ENCODE measurements at regions not wholly inside any gene's neighbourhood (a gene's known extent, or its start where the extent isn't known, plus 50 kb on each side); places are given as distances from the start of the nearest gene placed in this dataset.

DNA sequence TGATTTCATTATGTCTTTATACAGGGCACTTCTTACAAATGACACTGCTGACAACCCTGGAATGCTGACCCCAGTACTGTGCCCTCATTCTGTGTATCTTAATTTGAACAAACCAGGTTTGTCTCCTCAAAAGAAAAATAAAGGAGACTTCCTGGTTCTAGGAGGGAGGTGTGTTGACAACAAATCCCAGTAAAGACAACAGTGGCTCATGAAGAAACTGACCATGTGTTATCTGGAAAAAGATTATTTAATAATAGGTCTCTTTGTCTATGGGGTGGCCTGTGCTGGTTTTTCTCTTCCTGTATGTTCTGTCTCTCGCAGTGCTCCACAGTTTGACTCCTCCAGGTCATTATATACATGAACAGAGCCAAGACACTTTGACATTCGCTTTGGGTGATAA lies 454.6 kb downstream of the LMO4 start:
- no CpG with 5 or more reads among the region's 2 CpGs for WGBS (ENCODE audit: insufficient coverage)
- no peak overlapping the region for H2AFZ ChIP-seq (ENCODE audit: insufficient read depth, low read depth, low read length, poor library complexity, severe bottlenecking)
- H3K4me1 ChIP-seq (ENCODE audit: control insufficient read depth in 1 of 2, insufficient read depth in 2 of 2, low read length in 2 of 2): no peaks in the 10 kb centered on the region
- Mint-ChIP-seq H3K36me3 (no peaks in the 10 kb centered on the region), H3K4me1 (peaks cover 9% of the 10 kb centered on the region), H3K4me3 (no peak overlapping the region), H3K27ac (no peak overlapping the region), H3K9me3 (peaks cover 0 to 2% (median 0%) of the 10 kb centered on the region in 7 donors), H3K27me3 (ENCODE audit: low read depth in 3 of 3) (no peaks in the 10 kb centered on the region)
- H3K4me2 ChIP-seq (replicated peaks; ENCODE audit: extremely low read depth, low read length, poor library complexity, severe bottlenecking): no peak overlapping the region
- TF ChIP-seq, protein P1, sequence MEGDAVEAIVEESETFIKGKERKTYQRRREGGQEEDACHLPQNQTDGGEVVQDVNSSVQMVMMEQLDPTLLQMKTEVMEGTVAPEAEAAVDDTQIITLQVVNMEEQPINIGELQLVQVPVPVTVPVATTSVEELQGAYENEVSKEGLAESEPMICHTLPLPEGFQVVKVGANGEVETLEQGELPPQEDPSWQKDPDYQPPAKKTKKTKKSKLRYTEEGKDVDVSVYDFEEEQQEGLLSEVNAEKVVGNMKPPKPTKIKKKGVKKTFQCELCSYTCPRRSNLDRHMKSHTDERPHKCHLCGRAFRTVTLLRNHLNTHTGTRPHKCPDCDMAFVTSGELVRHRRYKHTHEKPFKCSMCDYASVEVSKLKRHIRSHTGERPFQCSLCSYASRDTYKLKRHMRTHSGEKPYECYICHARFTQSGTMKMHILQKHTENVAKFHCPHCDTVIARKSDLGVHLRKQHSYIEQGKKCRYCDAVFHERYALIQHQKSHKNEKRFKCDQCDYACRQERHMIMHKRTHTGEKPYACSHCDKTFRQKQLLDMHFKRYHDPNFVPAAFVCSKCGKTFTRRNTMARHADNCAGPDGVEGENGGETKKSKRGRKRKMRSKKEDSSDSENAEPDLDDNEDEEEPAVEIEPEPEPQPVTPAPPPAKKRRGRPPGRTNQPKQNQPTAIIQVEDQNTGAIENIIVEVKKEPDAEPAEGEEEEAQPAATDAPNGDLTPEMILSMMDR (IDR thresholded peaks at IDR 0.05): no peak
- H3K9me3 ChIP-seq (replicated peaks in 1 of 2; ENCODE audit: control insufficient read depth in 1 of 2, insufficient read depth in 1 of 2, low read length in 2 of 2): no peaks in the 10 kb centered on the region
- no peaks in the 10 kb centered on the region for H3K27me3 ChIP-seq (ENCODE audit: control insufficient read depth in 2 of 2, insufficient read depth in 2 of 2, low read length in 2 of 2)
- H3K27ac ChIP-seq (ENCODE audit: low read depth in 1 of 2, low read length in 2 of 2): no peak overlapping the region
- intact Hi-C loops (cut with micrococcal nuclease): no loop called here
- no peaks in the 10 kb centered on the region for H3K79me2 ChIP-seq (ENCODE audit: insufficient read depth, low read length)
- no peaks in the 10 kb centered on the region for H3K36me3 ChIP-seq (replicated peaks in 1 of 2; ENCODE audit: control insufficient read depth in 1 of 2, insufficient read depth in 2 of 2, low read length in 2 of 2)
- no peaks in the 10 kb centered on the region for H4K20me1 ChIP-seq (ENCODE audit: insufficient read depth, low read length)
- DNase-seq: no peak
- no peak overlapping the region for H3K9ac ChIP-seq (ENCODE audit: insufficient read depth, low read length, poor library complexity, severe bottlenecking)
- H3K4me3 ChIP-seq (replicated peaks in 1 of 3; ENCODE audit: low read depth in 2 of 3, low read length in 3 of 3): no peak overlapping the region

DNA sequence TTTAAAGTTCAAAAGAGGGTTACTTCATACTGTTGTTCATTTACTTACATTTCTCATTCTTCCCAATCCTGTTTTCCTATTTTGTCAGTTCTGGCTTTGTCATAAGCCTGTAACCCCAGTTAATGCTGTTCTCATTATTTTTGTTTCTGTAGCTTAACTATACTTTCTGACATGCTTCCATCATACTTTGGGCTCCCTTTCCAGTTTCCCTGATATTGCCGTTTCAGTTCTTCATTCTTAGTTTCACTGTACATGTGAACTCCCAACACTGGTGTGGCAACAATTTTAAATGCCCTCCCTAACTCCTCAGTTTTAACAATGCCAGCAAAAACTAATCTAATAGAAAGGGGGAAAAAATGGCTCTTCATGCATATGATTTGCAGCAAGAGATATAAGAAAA lies 456.7 kb downstream of the LMO4 start:
- Histone ChIP-seq H3K27me3 (ENCODE audit: control insufficient read depth in 2 of 2, insufficient read depth in 2 of 2, low read length in 2 of 2) (no peaks in the 10 kb centered on the region), H3K9ac (ENCODE audit: insufficient read depth, low read length, poor library complexity, severe bottlenecking) (no peak overlapping the region), H4K20me1 (ENCODE audit: insufficient read depth, low read length) (no peaks in the 10 kb centered on the region), H3K4me2 (replicated peaks; ENCODE audit: extremely low read depth, low read length, poor library complexity, severe bottlenecking) (no peak overlapping the region), H3K27ac (ENCODE audit: low read depth in 1 of 2, low read length in 2 of 2) (no peak overlapping the region), H3K9me3 (replicated peaks in 1 of 2; ENCODE audit: control insufficient read depth in 1 of 2, insufficient read depth in 1 of 2, low read length in 2 of 2) (no peaks in the 10 kb centered on the region), H2AFZ (ENCODE audit: insufficient read depth, low read depth, low read length, poor library complexity, severe bottlenecking) (no peak overlapping the region), H3K4me3 (replicated peaks in 1 of 3; ENCODE audit: low read depth in 2 of 3, low read length in 3 of 3) (no peak overlapping the region), H3K4me1 (ENCODE audit: control insufficient read depth in 1 of 2, insufficient read depth in 2 of 2, low read length in 2 of 2) (no peaks in the 10 kb centered on the region), H3K36me3 (replicated peaks in 1 of 2; ENCODE audit: control insufficient read depth in 1 of 2, insufficient read depth in 2 of 2, low read length in 2 of 2) (no peaks in the 10 kb centered on the region), H3K79me2 (ENCODE audit: insufficient read depth, low read length) (no peaks in the 10 kb centered on the region)
- peaks cover 9% of the 10 kb centered on the region for H3K4me1 Mint-ChIP-seq
- H3K36me3 Mint-ChIP-seq: no peaks in the 10 kb centered on the region
- no peak for DNase-seq
- H3K4me3 Mint-ChIP-seq: no peak overlapping the region
- WGBS (ENCODE audit: insufficient coverage): 0% methylated on average over 1 of the region's 1 CpG
- H3K27me3 Mint-ChIP-seq (ENCODE audit: low read depth in 3 of 3): no peaks in the 10 kb centered on the region
- intact Hi-C loops (cut with micrococcal nuclease): no loop called here
- TF ChIP-seq, protein P1 (IDR thresholded peaks at IDR 0.05): no peak
- peaks cover 0 to 2% (median 0%) of the 10 kb centered on the region in 7 donors for H3K9me3 Mint-ChIP-seq
- H3K27ac Mint-ChIP-seq: no peak overlapping the region

Data from CD14-positive monocyte (primary cell).